GM12878 (cell line): ENCODE measurements at regions not wholly inside any gene's neighbourhood (a gene's known extent, or its start where the extent isn't known, plus 50 kb on each side); places are given as distances from the start of the nearest gene placed in this dataset.

ENCODE experiments used
- ATF3 ChIP-seq: IDR thresholded peaks from 2 replicates; pipeline ENCODE4 v1.6.1; 2011; ENCODE audit warnings: low read depth, mild to moderate bottlenecking, low read length, moderate library complexity, borderline replicate concordance; ENCODE audit errors: extremely low read depth
- CTCF ChIP-seq, 3 experiments: IDR thresholded peaks in 2 of 3; conservative IDR thresholded peaks in 1 of 3; 2 replicates each; pipeline ENCODE4 v1.5.1; 2011; ENCODE audit warnings: low read depth in 3 of 3, low read length in 3 of 3, mild to moderate bottlenecking in 3 of 3, control low read depth in 2 of 3, moderate library complexity in 2 of 3, inconsistent platforms in 1 of 3, mixed read lengths in 1 of 3; ENCODE audit not compliant: control insufficient read depth in 2 of 3, insufficient read depth in 1 of 3; ENCODE audit errors: extremely low read depth in 1 of 3
- E2F8 ChIP-seq: fragments of 450-650 bp; IDR thresholded peaks from 2 replicates; pipeline ENCODE4 v1.6.1; 2018; ENCODE audit warnings: mild to moderate bottlenecking, low read depth, moderate library complexity; ENCODE audit not compliant: partially characterized antibody
- EED ChIP-seq: sonication (generic); IDR thresholded peaks from 2 replicates; pipeline ENCODE4 v1.6.1; 2016; ENCODE audit warnings: antibody characterized with exemption, low read depth
- ETV6 ChIP-seq, 2 experiments: fragments of 450-650 bp in 1 of 2; IDR thresholded peaks in 1 of 2; conservative IDR thresholded peaks in 1 of 2; 2 replicates each; pipeline ENCODE4 v1.6.1; 2014; ENCODE audit warnings: antibody characterized with exemption in 1 of 2, borderline replicate concordance in 1 of 2, low read depth in 1 of 2, mild to moderate bottlenecking in 1 of 2, moderate library complexity in 1 of 2
- EZH2 ChIP-seq: IDR thresholded peaks from 2 replicates; pipeline ENCODE4 v1.6.1; 2012; ENCODE audit warnings: low read depth, mild to moderate bottlenecking, control low read depth, inconsistent platforms, low read length, borderline replicate concordance; ENCODE audit not compliant: control insufficient read depth
- HDAC2 ChIP-seq: fragments of 200-600 bp; sonication (generic); IDR thresholded peaks from 2 replicates; pipeline ENCODE4 v1.6.1; 2017
- MAX ChIP-seq: IDR thresholded peaks from 2 replicates; pipeline ENCODE4 v1.6.1; 2012; ENCODE audit warnings: low read depth, low read length, improper control_type of control experiment
- MTA2 ChIP-seq: fragments of 450-650 bp; IDR thresholded peaks from 2 replicates; pipeline ENCODE4 v1.6.1; 2016; ENCODE audit warnings: low read depth, mild to moderate bottlenecking, moderate library complexity
- POLR2A ChIP-seq: IDR thresholded peaks from 2 replicates; pipeline ENCODE4 v1.6.1; 2011; ENCODE audit warnings: low read depth, mild to moderate bottlenecking, low read length
- RFX5 ChIP-seq: IDR thresholded peaks from 2 replicates; pipeline ENCODE4 v1.6.1; 2011; ENCODE audit warnings: low read depth, low read length, improper control_type of control experiment
- SMAD5 ChIP-seq: IDR thresholded peaks from 2 replicates; pipeline ENCODE4 v1.6.1; 2016; ENCODE audit warnings: antibody characterized with exemption, low read depth

- no peak for TF ChIP-seq POLR2A
- TF ChIP-seq EED: no peak
- TF ChIP-seq RFX5: no peak
- TF ChIP-seq SMAD5: no peak
- no peak for TF ChIP-seq EZH2
- no peak for TF ChIP-seq MAX
- TF ChIP-seq CTCF (IDR thresholded peaks at IDR 0.05 in 2 of 3, conservative IDR thresholded peaks at IDR 0.05 in 1 of 3; ENCODE audit: control insufficient read depth in 2 of 3, extremely low read depth in 1 of 3, insufficient read depth in 1 of 3, low read depth in 3 of 3, low read length in 3 of 3): no peak
- TF ChIP-seq HDAC2: no peak
- TF ChIP-seq E2F8: no peak
- TF ChIP-seq ETV6 (conservative IDR thresholded peaks at IDR 0.05 in 1 of 2, IDR thresholded peaks at IDR 0.05 in 1 of 2; ENCODE audit: borderline replicate concordance in 1 of 2, low read depth in 1 of 2): no peak
- TF ChIP-seq ATF3: no peak
- no peak for TF ChIP-seq MTA2
Observed at GRCh38 chr15:26144836-26145235, 281.7 kb upstream of the ATP10A start.
